Gastroesophageal sphincter (tissue), 4 donors: ENCODE measurements at regions not wholly inside any gene's neighbourhood (a gene's known extent, or its start where the extent isn't known, plus 50 kb on each side); places are given as distances from the start of the nearest gene placed in this dataset.

Experiments used
- ATAC-seq: fragments of 150-250 bp; one replicate; pipeline ENCODE4 v1.9.1; 2016; ENCODE audit warnings: mild to moderate bottlenecking, moderate library complexity
- H3K27ac ChIP-seq, 4 donors: fragments of 200-600 bp; sonication (generic) in 3 of 4; 1 replicate in 3 of 4; 2 replicates in 1 of 4; pipeline ENCODE4 v1.5.1; 2016 to 2019
- H3K27me3 ChIP-seq: fragments of 200-600 bp; sonication (generic); one replicate; pipeline ENCODE4 v1.5.1; 2019
- H3K36me3 ChIP-seq, 2 donors: fragments of 200-600 bp; sonication (generic); one replicate each; pipeline ENCODE4 v1.5.1; 2019; ENCODE audit warnings: control low read depth in 1 of 2
- H3K4me1 ChIP-seq, 3 donors: fragments of 200-600 bp; sonication (generic); 1 replicate in 2 of 3; 2 replicates in 1 of 3; pipeline ENCODE4 v1.5.1; 2016 to 2019; ENCODE audit warnings: control low read depth in 2 of 3
- H3K4me3 ChIP-seq, 2 donors: fragments of 200-600 bp; sonication (generic); one replicate each; pipeline ENCODE4 v1.5.1; 2019; ENCODE audit warnings: mild to moderate bottlenecking in 1 of 2, moderate library complexity in 1 of 2
- H3K9me3 ChIP-seq, 3 donors: fragments of 200-600 bp; sonication (generic); one replicate each; pipeline ENCODE4 v1.5.1; 2017 to 2019; ENCODE audit warnings: control low read depth in 2 of 3
- EP300 ChIP-seq: sonication (generic); formaldehyde crosslinking; IDR thresholded peaks from one replicate; pipeline ENCODE4 v1.6.1; 2017; ENCODE audit warnings: antibody characterized with exemption, mild to moderate bottlenecking
- POLR2A ChIP-seq, 2 donors: fragments of 450-650 bp; IDR thresholded peaks; one replicate each; pipeline ENCODE4 v1.6.1; 2017; ENCODE audit warnings: antibody characterized with exemption in 2 of 2, mild to moderate bottlenecking in 2 of 2, moderate library complexity in 1 of 2
- POLR2AphosphoS5 ChIP-seq: sonication (generic); formaldehyde crosslinking; IDR thresholded peaks from one replicate; pipeline ENCODE4 v1.6.1; 2017; ENCODE audit warnings: antibody characterized with exemption
- WGBS, 2 donors: methylation state at CpG; one replicate each; pipeline ENCODE4 v1.1.5; 2018; ENCODE audit warnings: low coverage in 1 of 2; 5-methylcytosine and 5-hydroxymethylcytosine counted together
- TF ChIP-seq, protein P1 (sequence below), 4 experiments: fragments of 200-600 bp in 2 of 4; fragments of 450-650 bp in 2 of 4; sonication (generic) in 1 of 4; IDR thresholded peaks; one replicate each; pipeline ENCODE4 v1.5.1; 2017 to 2019; ENCODE audit warnings: antibody characterized with exemption in 4 of 4, mild to moderate bottlenecking in 2 of 4, moderate library complexity in 2 of 4

DNA sequence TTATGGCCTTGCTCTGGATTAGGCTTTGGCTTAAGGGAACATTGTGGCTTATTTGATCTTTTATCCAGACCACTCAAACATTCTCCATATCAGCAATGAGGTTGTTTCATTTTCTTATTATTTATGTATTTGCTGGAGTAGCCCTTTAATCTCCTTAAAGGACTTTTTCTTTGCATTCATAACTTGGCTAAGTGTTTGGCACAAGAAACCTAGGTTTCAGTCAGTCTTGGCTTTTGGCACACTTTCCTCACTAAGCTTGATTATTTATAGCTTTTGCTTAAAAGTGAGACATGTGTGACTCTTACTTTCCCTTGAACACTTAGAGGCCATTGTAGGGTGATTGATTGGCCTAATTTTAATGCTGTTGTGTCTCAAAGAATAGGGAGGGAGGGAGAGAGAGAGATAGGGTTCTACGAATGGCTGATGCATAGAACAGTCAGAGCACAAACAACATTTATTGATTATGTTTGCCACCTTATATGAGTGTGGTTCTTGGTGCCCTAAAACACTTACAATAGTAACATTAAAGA, 2265.3 kb upstream of the C9orf72 start:
- Histone ChIP-seq H3K27ac (no peak overlapping the region), H3K4me3 (no peak overlapping the region), H3K36me3 (no peaks in the 10 kb centered on the region), H3K9me3 (no peaks in the 10 kb centered on the region), H3K27me3 (no peaks in the 10 kb centered on the region), H3K4me1 (no peaks in the 10 kb centered on the region)
- TF ChIP-seq POLR2AphosphoS5 (no peak), EP300 (no peak), POLR2A (IDR thresholded peaks at IDR 0.05) (no peak)
- TF ChIP-seq, protein P1, sequence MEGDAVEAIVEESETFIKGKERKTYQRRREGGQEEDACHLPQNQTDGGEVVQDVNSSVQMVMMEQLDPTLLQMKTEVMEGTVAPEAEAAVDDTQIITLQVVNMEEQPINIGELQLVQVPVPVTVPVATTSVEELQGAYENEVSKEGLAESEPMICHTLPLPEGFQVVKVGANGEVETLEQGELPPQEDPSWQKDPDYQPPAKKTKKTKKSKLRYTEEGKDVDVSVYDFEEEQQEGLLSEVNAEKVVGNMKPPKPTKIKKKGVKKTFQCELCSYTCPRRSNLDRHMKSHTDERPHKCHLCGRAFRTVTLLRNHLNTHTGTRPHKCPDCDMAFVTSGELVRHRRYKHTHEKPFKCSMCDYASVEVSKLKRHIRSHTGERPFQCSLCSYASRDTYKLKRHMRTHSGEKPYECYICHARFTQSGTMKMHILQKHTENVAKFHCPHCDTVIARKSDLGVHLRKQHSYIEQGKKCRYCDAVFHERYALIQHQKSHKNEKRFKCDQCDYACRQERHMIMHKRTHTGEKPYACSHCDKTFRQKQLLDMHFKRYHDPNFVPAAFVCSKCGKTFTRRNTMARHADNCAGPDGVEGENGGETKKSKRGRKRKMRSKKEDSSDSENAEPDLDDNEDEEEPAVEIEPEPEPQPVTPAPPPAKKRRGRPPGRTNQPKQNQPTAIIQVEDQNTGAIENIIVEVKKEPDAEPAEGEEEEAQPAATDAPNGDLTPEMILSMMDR (IDR thresholded peaks at IDR 0.05), result no peak
- WGBS, 2 donors, result 14 to 60% methylated on average over 1 of the region's 1 CpG
- ATAC-seq, result no peak

DNA sequence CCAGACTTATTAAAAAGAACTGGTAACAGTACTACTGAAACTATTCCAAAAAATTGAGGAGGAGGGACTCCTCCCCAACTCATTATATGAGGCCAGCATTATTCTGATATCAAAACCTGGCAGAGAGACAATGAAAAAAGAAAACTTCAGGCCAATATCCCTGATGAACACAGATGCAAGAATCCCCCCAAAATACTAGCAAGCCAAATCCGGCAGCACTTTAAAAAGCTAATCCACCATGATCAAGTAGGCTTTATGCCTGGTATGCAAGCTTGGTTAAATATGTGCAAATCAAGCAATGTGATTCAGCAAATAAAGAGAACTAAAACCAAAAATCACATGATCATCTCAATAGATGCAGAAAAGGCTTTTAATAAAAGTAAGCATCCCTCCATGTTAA, 2271.0 kb upstream of the C9orf72 start:
- Histone ChIP-seq H3K4me1 (no peaks in the 10 kb centered on the region), H3K27me3 (no peaks in the 10 kb centered on the region), H3K27ac (no peak overlapping the region), H3K9me3 (no peaks in the 10 kb centered on the region), H3K36me3 (no peaks in the 10 kb centered on the region), H3K4me3 (no peak overlapping the region)
- 60 to 82% methylated on average over 1 of the region's 1 CpG for WGBS, 2 donors
- TF ChIP-seq, protein P1 (IDR thresholded peaks at IDR 0.05), result no peak
- TF ChIP-seq POLR2AphosphoS5, result no peak
- no peak for TF ChIP-seq EP300
- ATAC-seq, result no peak

DNA sequence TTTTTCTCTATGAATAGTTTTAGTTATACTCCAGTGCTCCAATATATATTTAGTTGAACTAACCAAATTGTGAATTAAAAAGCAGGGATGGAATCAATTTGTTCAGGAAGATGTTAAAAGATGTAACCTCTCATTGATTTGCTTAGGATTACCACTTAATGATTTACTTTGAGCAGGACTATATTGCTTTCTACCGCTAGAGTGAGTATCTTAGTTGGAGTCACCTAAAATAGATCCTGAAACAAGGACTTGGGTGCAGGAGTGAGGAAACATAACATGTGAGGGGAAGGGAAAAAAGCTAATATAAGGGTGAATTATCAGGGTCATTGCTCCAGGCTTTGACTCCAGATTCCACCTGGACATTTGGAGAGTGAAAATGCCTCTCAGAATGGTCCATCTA, 2277.4 kb upstream of the C9orf72 start:
- 29 to 42% methylated on average over 1 of the region's 1 CpG for WGBS, 2 donors
- Histone ChIP-seq H3K4me1 (no peaks in the 10 kb centered on the region), H3K27ac (no peak overlapping the region)

DNA sequence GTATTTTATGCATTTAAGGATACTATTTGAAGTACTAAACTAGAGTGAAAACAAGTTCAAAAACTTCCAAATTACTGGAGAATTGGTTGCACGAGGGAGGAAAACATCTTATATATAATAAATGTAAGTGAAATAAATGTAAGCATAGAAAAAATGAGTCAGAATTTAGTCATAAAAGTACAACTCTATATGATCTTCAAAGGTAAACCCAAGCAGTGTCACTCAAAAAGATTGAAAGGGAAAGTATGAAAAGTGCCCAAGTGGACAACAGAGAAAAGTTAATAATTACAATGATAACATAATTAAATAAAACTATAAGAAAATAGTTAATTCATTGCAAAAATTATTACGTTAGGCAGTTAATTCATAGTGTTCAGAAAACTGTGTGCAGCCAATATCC, 2288.5 kb upstream of the C9orf72 start:
- Histone ChIP-seq H3K4me3 (no peak overlapping the region), H3K36me3 (no peaks in the 10 kb centered on the region), H3K4me1 (no peaks in the 10 kb centered on the region), H3K27me3 (no peaks in the 10 kb centered on the region), H3K27ac (no peak overlapping the region), H3K9me3 (no peaks in the 10 kb centered on the region)
- 58 to 62% methylated on average over 1 to 2 of the region's 2 CpGs for WGBS, 2 donors
- TF ChIP-seq POLR2A (IDR thresholded peaks at IDR 0.05), result no peak
- TF ChIP-seq, protein P1 (IDR thresholded peaks at IDR 0.05), result no peak
- no peak for TF ChIP-seq POLR2AphosphoS5
- no peak for TF ChIP-seq EP300
- ATAC-seq, result no peak

More for the DNA sequence above, 2277.4 kb upstream of the C9orf72 start:
- no peak overlapping the region for H3K4me3 ChIP-seq
- H3K9me3 ChIP-seq, result no peaks in the 10 kb centered on the region
- H3K27me3 ChIP-seq, result no peaks in the 10 kb centered on the region
- no peak for ATAC-seq
- no peak for TF ChIP-seq POLR2A (IDR thresholded peaks at IDR 0.05)
- no peak for TF ChIP-seq POLR2AphosphoS5
- TF ChIP-seq, protein P1 (IDR thresholded peaks at IDR 0.05), result no peak
- TF ChIP-seq EP300, result no peak
- H3K36me3 ChIP-seq, result no peaks in the 10 kb centered on the region

DNA sequence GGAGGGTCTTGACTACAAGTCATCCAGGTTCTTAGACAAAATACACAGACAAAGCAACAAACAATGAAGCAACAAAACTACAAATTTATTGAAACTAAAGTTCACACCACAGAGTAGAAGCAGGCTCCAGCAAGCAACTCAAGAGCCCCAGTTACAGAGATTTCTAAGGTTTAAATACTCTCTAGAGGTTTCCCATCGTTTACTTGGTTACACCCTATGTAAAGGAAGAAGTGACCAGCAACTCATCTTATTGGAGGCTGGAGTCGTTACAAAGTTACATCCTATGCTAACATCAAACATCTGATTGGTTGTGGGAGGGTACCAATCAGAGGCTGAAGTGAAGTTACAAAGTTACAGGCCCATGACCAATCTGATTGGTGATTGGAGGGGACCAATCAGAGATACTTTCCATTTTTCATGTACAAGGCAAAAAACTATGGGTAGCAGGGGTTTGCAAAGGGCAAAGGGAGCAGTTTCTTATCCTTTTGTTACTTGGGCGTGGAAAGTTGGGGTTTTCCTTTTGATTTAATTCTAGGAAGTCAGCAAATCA, 2292.6 kb upstream of the C9orf72 start:
- no peak for TF ChIP-seq POLR2A (IDR thresholded peaks at IDR 0.05)
- no peak for TF ChIP-seq POLR2AphosphoS5
- TF ChIP-seq, protein P1 (IDR thresholded peaks at IDR 0.05), result no peak
- TF ChIP-seq EP300, result no peak
- Histone ChIP-seq H3K9me3 (peaks cover 0 to 9% (median 0%) of the 10 kb centered on the region in 3 donors), H3K27me3 (no peaks in the 10 kb centered on the region), H3K4me1 (no peaks in the 10 kb centered on the region), H3K4me3 (no peak overlapping the region), H3K27ac (no peak overlapping the region), H3K36me3 (no peaks in the 10 kb centered on the region)
- WGBS, 2 donors, result 86% methylated on average over 2 of the region's 3 CpGs; no CpG with 5 or more reads in 1 of the 2 donors
- ATAC-seq, result no peak
